HEK293 (cell line): ENCODE measurements at regions not wholly inside any gene's neighbourhood (a gene's known extent, or its start where the extent isn't known, plus 50 kb on each side); places are given as distances from the start of the nearest gene placed in this dataset.

Source experiments
- SP2 ChIP-seq: fragments of 450-650 bp; formaldehyde crosslinking; IDR thresholded peaks from 2 replicates; pipeline ENCODE4 v1.5.1; 2016; ENCODE audit warnings: missing biosample characterization, missing genetic modification characterization
- TCF7L2 ChIP-seq: IDR thresholded peaks from 2 replicates; pipeline ENCODE4 v1.6.1; 2011; ENCODE audit warnings: low read depth, mild to moderate bottlenecking, inconsistent platforms, low read length, moderate library complexity, borderline replicate concordance
- ZNF274 ChIP-seq, 2 experiments: fragments of 200-500 bp in 1 of 2; fragments of 450-650 bp in 1 of 2; sonication (Bioruptor generic) in 1 of 2; formaldehyde crosslinking in 1 of 2; IDR thresholded peaks; 2 replicates each; pipeline versions ENCODE4 v1.5.1 to v1.6.1; 2014 to 2016; ENCODE audit warnings: borderline replicate concordance in 1 of 2, inconsistent platforms in 1 of 2, low read length in 1 of 2, missing biosample characterization in 1 of 2, missing genetic modification characterization in 1 of 2
- ZNF311 ChIP-seq: fragments of 450-650 bp; formaldehyde crosslinking; IDR thresholded peaks from 2 replicates; pipeline ENCODE4 v1.5.1; 2017; ENCODE audit warnings: missing biosample characterization, missing genetic modification characterization, borderline replicate concordance
- ZNF350 ChIP-seq: fragments of 450-650 bp; formaldehyde crosslinking; IDR thresholded peaks from 2 replicates; pipeline ENCODE4 v1.5.0; 2017; ENCODE audit warnings: missing biosample characterization, mild to moderate bottlenecking, missing genetic modification characterization
- ZNF416 ChIP-seq: fragments of 450-650 bp; formaldehyde crosslinking; IDR thresholded peaks from 2 replicates; pipeline ENCODE4 v1.5.1; 2016; ENCODE audit warnings: missing biosample characterization, missing genetic modification characterization
- TF ChIP-seq, protein P1 (sequence below): fragments of 450-650 bp; formaldehyde crosslinking; IDR thresholded peaks from 2 replicates; pipeline ENCODE4 v1.5.1; 2016; ENCODE audit warnings: missing biosample characterization, missing genetic modification characterization

DNA sequence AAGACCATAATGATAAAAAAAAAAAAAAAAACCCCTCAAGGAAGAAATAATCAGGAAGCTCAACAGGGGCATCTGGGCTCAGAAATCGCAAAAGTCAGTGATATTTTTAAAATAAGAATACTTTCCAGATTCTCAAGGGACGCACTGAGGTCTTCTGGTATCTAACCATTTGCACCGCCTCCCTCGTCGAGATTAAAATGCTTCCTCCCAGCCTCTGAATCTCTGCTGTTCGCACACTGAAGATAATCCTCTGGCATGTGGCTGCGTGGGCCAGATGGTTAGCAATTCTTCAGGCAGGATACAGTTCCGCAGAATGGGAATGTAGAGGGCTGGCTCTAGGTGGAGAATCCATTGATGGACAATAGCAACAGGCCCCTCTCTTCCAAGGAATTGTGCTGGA lies 211.7 kb upstream of the CDH5 start:
- TF ChIP-seq SP2 (tag by site-specific recombination) (no peak), TCF7L2 (no peak), ZNF350 (tag by site-specific recombination) (no peak), ZNF311 (tag by site-specific recombination) (no peak), ZNF416 (tag by site-specific recombination) (no peak), ZNF274 (IDR thresholded peaks at IDR 0.05; ENCODE audit: low read length) (no peak), ZNF274 (tag by site-specific recombination; IDR thresholded peaks at IDR 0.05; ENCODE audit: borderline replicate concordance) (no peak)
- TF ChIP-seq, protein P1, sequence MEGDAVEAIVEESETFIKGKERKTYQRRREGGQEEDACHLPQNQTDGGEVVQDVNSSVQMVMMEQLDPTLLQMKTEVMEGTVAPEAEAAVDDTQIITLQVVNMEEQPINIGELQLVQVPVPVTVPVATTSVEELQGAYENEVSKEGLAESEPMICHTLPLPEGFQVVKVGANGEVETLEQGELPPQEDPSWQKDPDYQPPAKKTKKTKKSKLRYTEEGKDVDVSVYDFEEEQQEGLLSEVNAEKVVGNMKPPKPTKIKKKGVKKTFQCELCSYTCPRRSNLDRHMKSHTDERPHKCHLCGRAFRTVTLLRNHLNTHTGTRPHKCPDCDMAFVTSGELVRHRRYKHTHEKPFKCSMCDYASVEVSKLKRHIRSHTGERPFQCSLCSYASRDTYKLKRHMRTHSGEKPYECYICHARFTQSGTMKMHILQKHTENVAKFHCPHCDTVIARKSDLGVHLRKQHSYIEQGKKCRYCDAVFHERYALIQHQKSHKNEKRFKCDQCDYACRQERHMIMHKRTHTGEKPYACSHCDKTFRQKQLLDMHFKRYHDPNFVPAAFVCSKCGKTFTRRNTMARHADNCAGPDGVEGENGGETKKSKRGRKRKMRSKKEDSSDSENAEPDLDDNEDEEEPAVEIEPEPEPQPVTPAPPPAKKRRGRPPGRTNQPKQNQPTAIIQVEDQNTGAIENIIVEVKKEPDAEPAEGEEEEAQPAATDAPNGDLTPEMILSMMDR (tag by site-specific recombination), result no peak
